Neural crest cell (in vitro differentiated cells): ENCODE measurements at regions not wholly inside any gene's neighbourhood (a gene's known extent, or its start where the extent isn't known, plus 50 kb on each side); places are given as distances from the start of the nearest gene placed in this dataset.
"Not testable (repeated sequence)": the region's sequence is repeated elsewhere in the genome, so short reads cannot be mapped to it uniquely, and the experiment has no call there.

Experiments used
- DNase-seq: peaks from one replicate; pipeline ENCODE4 v3.0.0; 2021; ENCODE audit warnings: low read depth, mixed read lengths, low spot score
- H3K27ac Mint-ChIP-seq: one replicate; pipeline ENCODE4 v1.8.0; 2021; ENCODE audit warnings: mild to moderate bottlenecking, mixed read lengths; ENCODE audit not compliant: unreplicated experiment
- H3K27me3 Mint-ChIP-seq: 2 replicates; pipeline ENCODE4 v1.8.0; 2021; ENCODE audit warnings: low read depth, mild to moderate bottlenecking, mixed read lengths
- H3K36me3 Mint-ChIP-seq: 2 replicates; pipeline ENCODE4 v1.8.0; 2021; ENCODE audit warnings: low read depth, mild to moderate bottlenecking, mixed read lengths
- H3K4me1 Mint-ChIP-seq: 2 replicates; pipeline ENCODE4 v1.8.0; 2021; ENCODE audit warnings: mixed read lengths
- H3K4me3 Mint-ChIP-seq: one replicate; pipeline ENCODE4 v1.8.0; 2021; ENCODE audit warnings: mild to moderate bottlenecking, mixed read lengths
- H3K9me3 Mint-ChIP-seq: 2 replicates; pipeline ENCODE4 v1.8.0; 2021; ENCODE audit warnings: mixed read lengths
- TF ChIP-seq, protein P1 (sequence below): fragments of 200-600 bp; sonication (generic); conservative IDR thresholded peaks from 2 replicates; pipeline ENCODE4 v1.5.0; 2021; ENCODE audit warnings: antibody characterized with exemption, mild to moderate bottlenecking

GRCh38 chr4:49177847-49178246 lies 191.8 kb downstream of the CWH43 start:
- not testable (repeated sequence) for DNase-seq, H3K36me3 Mint-ChIP-seq, H3K27me3 Mint-ChIP-seq, H3K4me1 Mint-ChIP-seq, H3K27ac Mint-ChIP-seq, H3K4me3 Mint-ChIP-seq, H3K9me3 Mint-ChIP-seq

- not testable (repeated sequence) for H3K36me3 Mint-ChIP-seq, H3K4me1 Mint-ChIP-seq, H3K27ac Mint-ChIP-seq, DNase-seq, H3K27me3 Mint-ChIP-seq, H3K4me3 Mint-ChIP-seq, H3K9me3 Mint-ChIP-seq
These were observed 195.0 kb downstream of the CWH43 start for GRCh38 chr4:49181088-49181487.

DNA sequence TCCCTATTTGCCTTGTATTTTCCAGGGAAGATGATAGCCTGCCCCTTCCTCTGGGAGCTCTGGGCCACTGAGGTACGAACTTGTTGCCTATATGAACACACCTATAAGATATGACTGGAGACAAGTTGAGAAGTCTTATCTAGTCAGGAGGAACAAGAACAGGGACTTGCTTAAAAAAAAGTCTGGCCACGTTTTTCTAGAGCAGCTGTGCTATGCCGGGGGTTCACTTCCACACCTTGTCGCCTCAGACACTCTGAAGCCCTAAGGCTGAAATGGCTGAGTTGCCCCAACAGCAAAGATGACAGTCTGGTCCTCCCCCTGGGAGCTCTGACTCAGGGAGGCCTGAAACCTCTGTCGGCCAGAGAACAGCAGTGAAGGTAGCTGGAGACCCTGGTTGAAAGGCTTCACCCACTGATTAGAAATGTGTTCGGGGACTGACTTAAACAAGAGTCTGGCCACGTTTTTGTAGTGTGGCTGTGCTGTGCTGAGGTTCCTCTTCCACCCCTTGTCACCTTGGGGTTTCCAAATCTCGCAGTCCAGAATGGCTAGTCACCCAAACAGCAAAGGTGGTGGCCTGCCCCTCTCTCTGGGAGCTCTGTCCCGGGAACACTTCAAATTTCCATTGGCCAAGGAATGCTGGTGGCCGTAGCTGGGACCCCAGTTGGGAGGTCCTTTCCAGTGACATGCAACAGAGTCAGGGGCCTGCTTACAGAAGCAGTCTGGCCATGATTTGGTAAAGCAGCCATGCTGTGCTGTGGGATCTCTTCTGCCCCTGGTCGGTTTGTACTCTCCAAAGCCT lies 225.5 kb downstream of the CWH43 start:
- not testable (repeated sequence) for H3K27me3 Mint-ChIP-seq, H3K4me1 Mint-ChIP-seq, H3K4me3 Mint-ChIP-seq, DNase-seq, H3K27ac Mint-ChIP-seq
- H3K9me3 Mint-ChIP-seq, result peaks cover 15% of the 10 kb centered on the region
- H3K36me3 Mint-ChIP-seq, result peaks cover 18% of the 10 kb centered on the region

DNA sequence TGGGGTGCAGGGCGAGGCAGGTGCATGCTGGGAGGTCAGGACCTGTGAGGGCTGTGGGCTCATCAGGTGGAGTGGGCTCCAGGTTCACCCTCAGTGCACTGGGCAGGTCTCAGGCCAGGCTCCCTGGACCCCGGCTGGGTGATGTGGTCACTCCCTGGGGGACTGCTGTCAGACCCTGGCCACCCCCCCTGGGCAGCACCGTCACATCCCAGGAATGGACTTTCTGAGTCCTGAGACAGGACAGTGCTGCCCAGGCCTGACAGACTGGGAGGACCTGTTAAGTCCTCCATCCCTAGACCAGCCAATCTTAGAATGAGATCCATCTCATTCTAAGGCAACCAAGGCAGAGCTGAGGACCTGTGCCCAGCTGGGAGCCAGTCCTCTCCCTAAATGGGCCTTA lies 227.2 kb downstream of the CWH43 start:
- H3K4me1 Mint-ChIP-seq, DNase-seq, H3K4me3 Mint-ChIP-seq, H3K27ac Mint-ChIP-seq, H3K27me3 Mint-ChIP-seq: not testable (repeated sequence)
- peaks cover 26% of the 10 kb centered on the region for H3K9me3 Mint-ChIP-seq
- H3K36me3 Mint-ChIP-seq, result peaks cover 27% of the 10 kb centered on the region

DNA sequence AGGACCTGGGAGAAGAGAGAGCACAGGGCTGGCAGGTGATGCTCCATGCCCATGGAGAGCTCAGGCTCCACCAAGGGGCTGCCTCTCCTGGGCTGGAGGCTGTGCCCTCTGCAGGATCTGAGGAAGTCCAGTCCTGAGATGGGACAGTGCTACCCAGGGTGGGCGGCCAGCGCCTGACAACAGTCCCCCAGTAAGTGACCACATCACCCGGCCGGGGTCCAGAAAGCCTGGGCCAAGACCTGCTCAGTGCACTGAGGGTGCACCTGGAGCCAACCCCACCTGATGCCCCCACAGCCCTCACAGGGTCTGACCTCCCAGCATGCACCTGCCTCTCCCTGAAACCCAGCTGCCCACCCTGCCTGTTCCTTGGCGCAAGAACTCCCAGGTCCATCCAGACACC lies 227.7 kb downstream of the CWH43 start:
- DNase-seq, H3K27ac Mint-ChIP-seq, H3K4me3 Mint-ChIP-seq, H3K27me3 Mint-ChIP-seq, H3K4me1 Mint-ChIP-seq: not testable (repeated sequence)
- peaks cover 27% of the 10 kb centered on the region for H3K36me3 Mint-ChIP-seq
- H3K9me3 Mint-ChIP-seq, result peaks cover 26% of the 10 kb centered on the region

DNA sequence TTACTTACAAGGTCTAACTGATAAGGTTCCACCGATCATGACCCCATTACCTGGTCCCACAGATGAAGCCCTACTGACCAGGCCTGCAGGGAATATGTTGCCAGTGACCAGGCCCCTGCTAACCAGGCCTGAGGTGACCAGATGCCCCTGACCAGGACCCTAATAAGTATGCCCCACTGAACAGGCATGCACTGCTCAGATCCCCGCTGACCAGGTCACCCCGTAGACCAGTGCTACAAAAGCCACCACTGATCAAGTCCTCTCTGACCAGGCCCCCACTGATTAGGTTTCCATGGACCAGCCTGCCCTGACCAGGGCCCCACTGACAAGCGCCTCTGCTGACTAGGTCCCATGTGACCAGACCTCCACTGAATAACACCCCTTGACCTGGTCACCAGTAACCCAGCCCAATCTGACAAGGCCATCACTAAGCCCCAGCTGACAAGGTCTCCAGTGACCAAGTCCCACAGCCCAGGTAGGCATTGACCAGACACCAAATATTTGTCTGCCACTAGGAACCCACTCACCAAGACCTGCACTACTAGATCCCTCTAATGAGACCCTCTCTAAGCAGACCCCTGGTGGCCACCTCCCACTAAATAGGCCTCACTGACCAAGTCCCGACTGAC lies 228.5 kb downstream of the CWH43 start:
- not testable (repeated sequence) for H3K4me3 Mint-ChIP-seq, H3K27me3 Mint-ChIP-seq, H3K27ac Mint-ChIP-seq, H3K4me1 Mint-ChIP-seq, DNase-seq
- Mint-ChIP-seq H3K9me3 (peaks cover 33% of the 10 kb centered on the region), H3K36me3 (peaks cover 35% of the 10 kb centered on the region)

DNA sequence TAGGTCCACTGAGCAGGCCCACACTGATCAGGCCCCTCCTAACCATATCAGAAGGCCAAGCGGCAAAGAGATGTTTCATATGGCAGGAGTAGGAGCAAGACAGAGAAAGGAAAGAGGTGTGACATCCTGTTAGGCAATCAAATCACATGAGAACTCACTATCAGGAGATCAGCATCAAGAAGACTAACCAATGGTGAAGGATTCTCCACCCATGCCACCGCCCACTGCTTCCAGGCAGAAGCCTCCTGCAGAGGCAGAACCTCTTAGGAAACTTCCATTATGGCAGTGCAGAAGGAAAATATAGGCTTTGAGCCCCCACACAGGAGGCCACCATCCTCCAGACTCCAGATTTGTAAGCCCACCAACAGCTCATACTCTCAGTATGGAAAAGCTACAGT lies 229.0 kb downstream of the CWH43 start:
- peaks cover 35% of the 10 kb centered on the region for H3K36me3 Mint-ChIP-seq
- DNase-seq, H3K27me3 Mint-ChIP-seq, H3K4me3 Mint-ChIP-seq, H3K4me1 Mint-ChIP-seq, H3K27ac Mint-ChIP-seq: not testable (repeated sequence)
- H3K9me3 Mint-ChIP-seq, result peaks cover 33% of the 10 kb centered on the region

- not testable (repeated sequence) for H3K27me3 Mint-ChIP-seq, H3K4me1 Mint-ChIP-seq, H3K4me3 Mint-ChIP-seq, DNase-seq, H3K27ac Mint-ChIP-seq
- Mint-ChIP-seq H3K9me3 (peaks cover 39% of the 10 kb centered on the region), H3K36me3 (peaks cover 41% of the 10 kb centered on the region)
These were observed 230.5 kb downstream of the CWH43 start for GRCh38 chr4:49216606-49217005.

- DNase-seq, result no peak
- H3K4me1 Mint-ChIP-seq, result no peaks in the 10 kb centered on the region
- TF ChIP-seq, protein P1, sequence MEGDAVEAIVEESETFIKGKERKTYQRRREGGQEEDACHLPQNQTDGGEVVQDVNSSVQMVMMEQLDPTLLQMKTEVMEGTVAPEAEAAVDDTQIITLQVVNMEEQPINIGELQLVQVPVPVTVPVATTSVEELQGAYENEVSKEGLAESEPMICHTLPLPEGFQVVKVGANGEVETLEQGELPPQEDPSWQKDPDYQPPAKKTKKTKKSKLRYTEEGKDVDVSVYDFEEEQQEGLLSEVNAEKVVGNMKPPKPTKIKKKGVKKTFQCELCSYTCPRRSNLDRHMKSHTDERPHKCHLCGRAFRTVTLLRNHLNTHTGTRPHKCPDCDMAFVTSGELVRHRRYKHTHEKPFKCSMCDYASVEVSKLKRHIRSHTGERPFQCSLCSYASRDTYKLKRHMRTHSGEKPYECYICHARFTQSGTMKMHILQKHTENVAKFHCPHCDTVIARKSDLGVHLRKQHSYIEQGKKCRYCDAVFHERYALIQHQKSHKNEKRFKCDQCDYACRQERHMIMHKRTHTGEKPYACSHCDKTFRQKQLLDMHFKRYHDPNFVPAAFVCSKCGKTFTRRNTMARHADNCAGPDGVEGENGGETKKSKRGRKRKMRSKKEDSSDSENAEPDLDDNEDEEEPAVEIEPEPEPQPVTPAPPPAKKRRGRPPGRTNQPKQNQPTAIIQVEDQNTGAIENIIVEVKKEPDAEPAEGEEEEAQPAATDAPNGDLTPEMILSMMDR, result no peak
- H3K36me3 Mint-ChIP-seq, result peaks cover 37% of the 10 kb centered on the region
- H3K9me3 Mint-ChIP-seq, result peaks cover 43% of the 10 kb centered on the region
- no peak overlapping the region for H3K27ac Mint-ChIP-seq
- H3K4me3 Mint-ChIP-seq, result no peak overlapping the region
- no peaks in the 10 kb centered on the region for H3K27me3 Mint-ChIP-seq
These were observed 231.4 kb downstream of the CWH43 start for GRCh38 chr4:49217492-49217891.

DNA sequence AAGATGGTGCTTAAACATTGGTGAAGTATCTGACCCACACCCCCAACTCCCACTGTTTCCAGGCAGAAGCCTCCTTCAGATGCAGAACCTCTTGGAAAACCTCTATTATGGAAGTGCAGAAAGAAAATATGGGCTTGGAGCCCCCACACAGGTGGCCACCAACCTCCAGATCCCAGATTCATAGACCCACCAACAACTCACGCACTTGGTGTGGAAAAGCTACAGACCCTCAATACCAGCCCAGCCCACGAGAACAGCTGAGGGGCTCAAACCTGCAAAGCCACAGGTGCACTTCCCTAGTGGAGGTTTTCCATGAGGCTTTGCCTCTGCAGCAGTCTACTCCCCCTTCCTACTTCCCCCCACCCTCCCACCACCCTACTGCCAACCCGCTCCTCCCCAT lies 232.0 kb downstream of the CWH43 start:
- H3K4me3 Mint-ChIP-seq, H3K27ac Mint-ChIP-seq, H3K4me1 Mint-ChIP-seq, DNase-seq, H3K27me3 Mint-ChIP-seq: not testable (repeated sequence)
- Mint-ChIP-seq H3K9me3 (peaks cover 45% of the 10 kb centered on the region), H3K36me3 (peaks cover 39% of the 10 kb centered on the region)

- not testable (repeated sequence) for DNase-seq, H3K4me3 Mint-ChIP-seq, H3K27me3 Mint-ChIP-seq, H3K4me1 Mint-ChIP-seq, H3K27ac Mint-ChIP-seq
- H3K9me3 Mint-ChIP-seq, result peaks cover 45% of the 10 kb centered on the region
- peaks cover 39% of the 10 kb centered on the region for H3K36me3 Mint-ChIP-seq
These were observed 232.9 kb downstream of the CWH43 start for GRCh38 chr4:49218931-49219330.

GRCh38 chr4:49219489-49220225 lies 233.6 kb downstream of the CWH43 start:
- Mint-ChIP-seq H3K36me3 (peaks cover 35% of the 10 kb centered on the region), H3K9me3 (peaks cover 44% of the 10 kb centered on the region)
- not testable (repeated sequence) for H3K27me3 Mint-ChIP-seq, DNase-seq, H3K4me1 Mint-ChIP-seq, H3K27ac Mint-ChIP-seq, H3K4me3 Mint-ChIP-seq
